NCI-H345 treated with DMSO at 0.1 percent for 48 hours (cell line): ENCODE measurements at regions not wholly inside any gene's neighbourhood (a gene's known extent, or its start where the extent isn't known, plus 50 kb on each side); places are given as distances from the start of the nearest gene placed in this dataset.

Source experiments
- DNase-seq: peaks from one replicate; lab custom pipeline; 2025; ENCODE audit not compliant: unreplicated experiment; lab: John Stamatoyannopoulos, UW

GRCh38 chr21:16345757-16346156, 616.0 kb downstream of the USP25 start:
- DNase-seq, result no peak

GRCh38 chr21:16347223-16347622, 617.4 kb downstream of the USP25 start:
- no peak for DNase-seq

DNA sequence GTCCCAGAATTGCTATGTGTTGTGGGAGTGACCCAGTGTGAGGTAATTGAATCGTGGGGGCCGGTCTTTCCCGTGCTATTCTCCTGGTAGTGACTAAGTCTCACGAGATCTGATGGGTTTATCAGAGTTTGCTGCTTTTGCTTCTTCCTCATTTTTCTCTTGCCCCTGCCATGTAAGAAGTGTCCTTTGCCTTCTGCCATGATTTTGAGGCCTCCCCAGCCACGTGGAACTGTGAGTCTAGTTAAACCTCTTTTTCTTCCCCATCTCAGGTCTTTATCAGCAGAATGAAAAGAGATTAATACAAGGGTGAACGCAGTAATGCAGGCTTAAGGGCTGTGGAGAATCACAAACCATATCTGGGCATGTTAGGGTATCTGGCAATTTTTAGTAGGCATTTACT, 624.0 kb downstream of the USP25 start:
- no peak for DNase-seq

DNA sequence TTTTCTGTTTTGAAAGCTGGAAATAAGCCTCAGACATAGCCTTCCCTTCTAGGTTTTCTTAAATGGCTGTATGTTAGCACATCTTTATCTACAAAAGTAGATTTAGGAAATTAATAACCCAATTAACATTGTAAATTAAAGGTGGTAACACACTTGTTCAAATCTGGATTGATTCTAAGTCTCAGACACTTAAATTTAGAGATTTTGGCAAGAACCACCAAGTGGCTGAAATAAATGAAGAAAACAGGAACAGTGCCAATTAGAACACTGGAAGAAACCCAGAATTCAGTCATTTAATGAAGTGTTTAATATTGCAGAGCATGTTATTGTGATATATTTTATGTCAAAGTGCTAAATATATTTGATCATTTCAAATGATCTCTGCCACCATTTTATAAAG, 628.2 kb downstream of the USP25 start:
- DNase-seq, result no peak

DNA sequence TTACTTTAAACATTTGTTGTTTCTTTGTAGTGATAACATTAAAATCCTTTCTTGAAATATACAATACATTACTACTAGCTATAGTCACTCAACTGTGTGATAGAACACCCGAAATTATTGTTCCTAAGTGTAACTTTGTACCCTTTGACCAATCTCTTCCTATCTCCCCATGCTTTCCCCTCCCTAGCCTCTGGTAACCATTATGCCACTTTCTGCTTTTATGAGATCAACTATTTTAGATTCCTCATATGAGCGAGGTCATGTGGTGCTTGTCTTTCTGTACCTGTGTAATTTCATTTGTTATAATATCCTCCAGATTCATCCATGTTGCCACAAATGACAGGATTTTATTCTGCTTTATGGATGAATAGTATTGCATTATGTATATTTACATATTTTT, 629.0 kb downstream of the USP25 start:
- DNase-seq, result no peak

GRCh38 chr21:16363100-16363499, 633.3 kb downstream of the USP25 start:
- no peak for DNase-seq

- DNase-seq, result no peak
Measured at GRCh38 chr21:16363518-16363917, 633.7 kb downstream of the USP25 start.

GRCh38 chr21:16366207-16366606, 636.4 kb downstream of the USP25 start:
- no peak for DNase-seq

DNA sequence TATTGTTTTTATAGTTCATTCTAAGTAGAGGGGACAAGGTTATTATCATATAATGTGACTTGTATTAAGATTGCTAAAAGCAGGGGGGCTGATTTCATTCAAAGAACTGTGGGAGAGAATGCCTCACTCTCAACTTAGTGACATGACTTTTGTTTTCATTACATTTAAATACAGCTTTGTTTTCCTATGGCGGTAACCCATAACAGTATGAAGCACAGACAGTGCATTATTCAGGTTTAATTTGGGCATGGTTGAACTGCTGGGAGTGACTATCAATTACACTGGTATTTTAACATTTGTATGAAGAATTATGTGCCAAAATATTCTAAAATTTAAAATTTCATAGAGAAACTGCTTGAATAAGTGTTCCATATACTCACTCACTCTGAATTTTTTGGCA, 637.3 kb downstream of the USP25 start:
- no peak for DNase-seq

GRCh38 chr21:16370186-16370585, 640.4 kb downstream of the USP25 start:
- no peak for DNase-seq

- no peak for DNase-seq
Measured at GRCh38 chr21:16372586-16372985, 642.8 kb downstream of the USP25 start.

DNA sequence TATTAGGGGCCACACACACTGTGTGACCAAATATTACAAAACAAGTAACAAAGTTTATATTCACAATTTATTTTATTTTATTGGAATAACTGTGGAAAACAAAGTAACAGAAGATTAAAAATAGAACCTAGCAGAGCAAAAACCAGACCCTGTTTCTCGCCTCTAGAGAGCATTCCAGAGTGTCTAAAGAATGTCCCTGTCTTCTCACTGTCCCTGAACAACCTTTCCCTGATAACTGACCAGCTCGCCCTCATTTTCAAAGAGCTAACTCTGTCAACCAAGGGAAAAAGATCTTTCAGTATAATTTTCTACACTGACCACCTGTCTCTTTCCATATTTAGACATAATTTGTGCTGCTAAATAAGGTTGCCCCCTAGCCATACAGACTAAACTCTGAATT, 646.9 kb downstream of the USP25 start:
- no peak for DNase-seq

- no peak for DNase-seq
Measured at GRCh38 chr21:16377120-16377658, 647.4 kb downstream of the USP25 start.

DNA sequence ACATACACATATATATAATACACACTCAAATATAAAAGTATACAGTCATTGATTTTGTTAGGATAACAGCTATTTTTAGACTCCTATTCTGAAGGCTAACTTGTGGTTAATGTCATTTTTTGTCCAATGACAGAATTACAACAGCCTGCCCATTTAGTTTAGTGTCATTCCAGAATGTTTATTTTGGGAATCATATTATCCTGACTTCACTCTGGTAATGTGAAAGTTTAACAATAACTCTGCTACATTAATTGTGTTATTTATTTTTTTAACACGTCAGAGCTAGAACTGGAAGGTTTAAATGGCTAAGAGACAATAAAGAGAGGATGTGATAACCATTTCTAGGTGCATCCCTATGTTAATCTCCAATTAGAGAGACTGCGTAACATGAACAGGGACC, 648.1 kb downstream of the USP25 start:
- no peak for DNase-seq

DNA sequence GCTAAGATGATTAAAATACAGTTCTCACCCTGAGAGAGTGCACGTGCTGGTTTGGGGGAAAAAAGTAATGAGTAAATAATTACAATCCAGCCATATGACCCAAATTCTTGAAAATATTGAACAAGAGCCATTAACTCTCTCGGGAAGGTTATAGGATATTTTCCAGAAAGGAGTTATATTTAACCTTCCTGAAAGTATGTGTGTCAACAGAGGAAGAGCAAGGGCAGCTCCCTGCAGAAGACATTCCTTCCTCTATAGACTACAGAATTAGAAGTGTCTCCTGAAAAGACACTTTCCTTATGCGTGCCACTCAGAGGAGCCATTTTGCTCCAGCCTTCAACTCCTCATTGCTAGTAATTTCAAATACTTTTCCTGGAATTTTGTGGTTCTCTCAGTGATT, 648.7 kb downstream of the USP25 start:
- DNase-seq, result no peak

DNA sequence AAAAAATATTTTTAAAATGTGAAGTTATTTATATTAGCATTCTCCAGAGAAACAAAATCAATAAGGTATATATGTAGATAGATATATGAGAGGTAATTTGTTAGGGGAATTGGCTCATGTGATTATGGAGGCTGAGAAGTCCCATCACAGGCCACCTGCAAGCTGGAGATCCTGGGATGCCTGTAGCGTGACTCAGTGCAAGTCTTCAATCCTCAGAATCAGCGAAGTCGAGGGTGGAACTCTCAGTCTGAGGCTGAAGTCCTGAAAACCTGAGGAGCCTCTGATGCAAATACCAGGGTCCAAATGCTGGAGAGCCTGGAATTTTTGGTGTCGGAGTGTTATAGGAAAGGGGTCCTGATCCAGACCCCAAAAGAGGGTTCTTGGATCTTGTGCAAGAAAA, 658.5 kb downstream of the USP25 start:
- no peak for DNase-seq

GRCh38 chr21:16388911-16389560, 659.3 kb downstream of the USP25 start:
- no peak for DNase-seq

DNA sequence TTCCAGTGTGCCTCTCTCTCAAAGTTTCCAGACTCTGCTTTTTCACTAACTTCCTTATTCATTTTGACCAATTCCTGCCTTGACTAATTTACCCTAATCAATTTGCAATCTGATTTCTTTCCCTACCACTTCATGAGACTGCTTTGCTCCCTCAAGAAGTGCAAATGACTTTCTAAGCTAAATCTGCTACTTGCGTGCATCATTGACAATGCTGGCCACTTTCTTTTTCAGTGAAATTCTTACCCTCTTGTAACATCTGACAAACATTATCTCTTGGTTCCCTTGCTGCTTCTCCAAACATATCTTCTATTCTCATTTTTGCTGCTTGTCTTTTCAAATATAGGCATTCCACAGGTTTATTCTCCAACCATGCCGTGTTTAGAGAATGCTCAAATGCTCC, 659.9 kb downstream of the USP25 start:
- DNase-seq, result no peak

DNA sequence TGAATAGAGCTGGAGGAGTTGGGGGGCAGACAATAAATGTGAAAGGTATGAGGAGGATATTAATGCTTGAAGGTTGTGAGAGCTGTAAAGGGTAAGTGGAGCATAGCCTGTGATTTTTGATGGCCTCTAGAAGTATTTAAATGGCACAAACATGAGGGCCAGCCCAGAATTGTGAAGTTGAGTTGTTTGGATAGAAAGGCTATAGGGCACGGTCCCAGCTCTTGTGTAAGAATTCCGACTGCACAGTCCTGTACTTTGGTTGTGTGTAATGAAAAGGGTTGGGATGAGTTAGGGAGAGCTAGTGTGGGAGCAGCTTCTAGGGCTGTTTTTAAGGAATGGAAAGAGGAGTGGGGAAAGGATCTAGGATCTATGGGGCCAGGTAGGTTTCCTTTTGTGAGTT, 665.5 kb downstream of the USP25 start:
- DNase-seq, result no peak

DNA sequence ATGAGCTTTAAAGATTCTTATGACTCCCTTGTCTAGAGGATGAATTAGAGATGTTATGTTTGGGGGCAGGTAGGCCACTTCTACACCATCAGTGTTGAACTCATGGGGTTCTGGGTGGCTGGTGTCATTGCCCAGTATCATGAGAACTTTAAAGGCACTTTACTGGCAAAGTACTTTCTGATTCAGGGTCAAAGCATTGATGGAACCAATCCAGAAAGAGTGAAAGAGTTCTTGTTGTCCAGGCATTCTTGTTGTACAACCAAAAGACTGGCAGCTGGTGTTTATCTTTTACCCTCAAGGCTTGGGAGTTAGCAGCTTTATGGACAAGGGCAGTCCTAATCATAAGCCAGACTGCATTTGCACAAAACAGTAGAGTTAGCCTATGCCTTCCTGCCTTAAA, 673.0 kb downstream of the USP25 start:
- no peak for DNase-seq

DNA sequence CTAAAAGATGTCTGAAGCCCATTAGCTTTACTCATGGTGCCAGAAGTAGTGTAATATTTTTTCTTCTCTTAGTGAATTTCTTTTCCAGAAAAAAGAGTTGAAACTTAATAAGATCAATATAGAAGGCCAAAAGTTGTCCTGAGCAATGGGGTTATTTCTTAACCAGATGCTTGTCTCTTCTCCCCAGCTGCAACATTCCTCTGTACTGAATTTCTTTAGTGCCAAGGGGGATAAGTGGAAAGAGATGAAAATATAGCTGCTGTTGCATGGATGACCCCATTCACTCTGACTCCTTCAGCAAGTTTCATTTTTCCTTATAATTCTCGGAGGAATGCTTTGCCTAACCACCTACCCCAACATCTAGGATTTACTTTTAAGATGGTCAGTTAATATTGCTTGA, 675.0 kb downstream of the USP25 start:
- DNase-seq, result no peak

DNA sequence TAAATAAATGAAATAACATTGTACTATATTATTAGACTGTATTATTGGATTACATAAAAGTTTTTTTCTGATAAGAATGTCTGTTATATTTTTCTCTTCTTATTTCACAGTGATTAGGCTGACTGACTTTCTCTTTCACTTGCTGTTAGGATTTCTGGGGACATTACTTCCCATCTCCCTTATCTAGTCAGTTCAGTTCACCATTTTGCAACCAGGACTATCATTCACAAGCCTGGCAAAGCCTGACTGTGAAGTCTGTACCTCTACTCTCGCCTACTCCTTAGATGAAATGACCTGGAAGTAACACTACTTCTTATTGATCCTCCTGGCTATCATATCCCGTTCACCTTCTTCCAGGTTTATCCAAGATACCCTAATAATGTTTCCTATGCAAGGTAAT, 676.6 kb downstream of the USP25 start:
- no peak for DNase-seq
